Kidney epithelial cell (primary cell): ENCODE measurements at regions not wholly inside any gene's neighbourhood (a gene's known extent, or its start where the extent isn't known, plus 50 kb on each side); places are given as distances from the start of the nearest gene placed in this dataset.
"Not testable (repeated sequence)": the region's sequence is repeated elsewhere in the genome, so short reads cannot be mapped to it uniquely, and the experiment has no call there.

Experiments
- DNase-seq: peaks from one replicate; pipeline ENCODE4 v3.0.0-alpha.2; 2010; ENCODE audit warnings: low read depth
- H3K27me3 ChIP-seq: 2 replicates; pipeline ENCODE4 v1.6.0; 2011; ENCODE audit warnings: low read length; ENCODE audit not compliant: control insufficient read depth, insufficient read depth
- H3K36me3 ChIP-seq: 2 replicates; pipeline ENCODE4 v1.5.1; 2011; ENCODE audit warnings: low read length; ENCODE audit not compliant: control insufficient read depth, insufficient read depth
- H3K4me3 ChIP-seq: 2 replicates; pipeline ENCODE4 v1.5.1; 2011; ENCODE audit warnings: low read depth, mild to moderate bottlenecking, control low read depth, low read length
- CTCF ChIP-seq: IDR thresholded peaks from 2 replicates; pipeline ENCODE4 v1.5.1; 2011; ENCODE audit warnings: mild to moderate bottlenecking, moderate library complexity, low read length, control low read depth, inconsistent platforms; ENCODE audit not compliant: insufficient read depth, poor library complexity, severe bottlenecking

- TF ChIP-seq CTCF = no peak
These were observed 232.5 kb downstream of the PARP8 start for GRCh38 chr5:50898966-50899365.

GRCh38 chr5:50900952-50901510, 234.6 kb downstream of the PARP8 start:
- H3K27me3 ChIP-seq = no peaks in the 10 kb centered on the region
- no peak for TF ChIP-seq CTCF
- H3K36me3 ChIP-seq = no peaks in the 10 kb centered on the region
- H3K4me3 ChIP-seq = no peak overlapping the region
- no peak for DNase-seq

More at GRCh38 chr5:50898966-50899365, 232.5 kb downstream of the PARP8 start:
- no peaks in the 10 kb centered on the region for H3K36me3 ChIP-seq
- DNase-seq = no peak
- no peaks in the 10 kb centered on the region for H3K27me3 ChIP-seq
- H3K4me3 ChIP-seq = no peak overlapping the region

- no peak for DNase-seq
- TF ChIP-seq CTCF = no peak
- Histone ChIP-seq H3K36me3 (no peaks in the 10 kb centered on the region), H3K4me3 (no peak overlapping the region), H3K27me3 (no peaks in the 10 kb centered on the region)
These were observed 237.2 kb downstream of the PARP8 start for GRCh38 chr5:50903651-50904050.

GRCh38 chr5:50905996-50906570, 239.6 kb downstream of the PARP8 start:
- Histone ChIP-seq H3K27me3 (no peaks in the 10 kb centered on the region), H3K36me3 (no peaks in the 10 kb centered on the region), H3K4me3 (no peak overlapping the region)
- DNase-seq = no peak
- TF ChIP-seq CTCF = no peak

GRCh38 chr5:50920160-50920559, 253.7 kb downstream of the PARP8 start:
- H3K4me3 ChIP-seq, H3K36me3 ChIP-seq, DNase-seq, H3K27me3 ChIP-seq: not testable (repeated sequence)

- no peak for DNase-seq
- Histone ChIP-seq H3K36me3 (no peaks in the 10 kb centered on the region), H3K4me3 (no peak overlapping the region), H3K27me3 (no peaks in the 10 kb centered on the region)
- TF ChIP-seq CTCF = no peak
These were observed 255.1 kb downstream of the PARP8 start for GRCh38 chr5:50921366-50922133.
